ENCODE measurements at regions not wholly inside any gene's neighbourhood (a gene's known extent, or its start where the extent isn't known, plus 50 kb on each side); places are given as distances from the start of the nearest gene placed in this dataset.

GRCh38 chrX:118167361-118167760 lies 50.8 kb upstream of the KLHL13 start:
- DNase-seq (ENCODE audit: low spot score) = no peak

- no peak for DNase-seq (ENCODE audit: low spot score)
Observed at GRCh38 chrX:118171356-118171755, 54.7 kb upstream of the KLHL13 start.

- DNase-seq (ENCODE audit: low spot score) = no peak
Observed at GRCh38 chrX:118174516-118175098, 58.0 kb upstream of the KLHL13 start.

GRCh38 chrX:118177708-118178107 lies 61.1 kb upstream of the KLHL13 start:
- no peak for DNase-seq (ENCODE audit: low spot score)

GRCh38 chrX:118178450-118178849 lies 61.8 kb upstream of the KLHL13 start:
- no peak for DNase-seq (ENCODE audit: low spot score)

- no peak for DNase-seq (ENCODE audit: low spot score)
Observed at GRCh38 chrX:118179161-118179560, 62.6 kb upstream of the KLHL13 start.

- DNase-seq (ENCODE audit: low spot score) = no peak
Observed at GRCh38 chrX:118179718-118180117, 63.1 kb upstream of the KLHL13 start.

- no peak for DNase-seq (ENCODE audit: low spot score)
Observed at GRCh38 chrX:118181030-118181429, 64.4 kb upstream of the KLHL13 start.

- DNase-seq (ENCODE audit: low spot score) = no peak
Observed at GRCh38 chrX:118182025-118182424, 65.4 kb upstream of the KLHL13 start.

GRCh38 chrX:118182681-118183080 lies 66.1 kb upstream of the KLHL13 start:
- DNase-seq (ENCODE audit: low spot score) = no peak

GRCh38 chrX:118183606-118184005 lies 67.0 kb upstream of the KLHL13 start:
- no peak for DNase-seq (ENCODE audit: low spot score)

- no peak for DNase-seq (ENCODE audit: low spot score)
Observed at GRCh38 chrX:118187100-118187499, 70.5 kb upstream of the KLHL13 start.

- DNase-seq (ENCODE audit: low spot score) = no peak
Observed at GRCh38 chrX:118189000-118189399, 72.4 kb upstream of the KLHL13 start.

- no peak for DNase-seq (ENCODE audit: low spot score)
Observed at GRCh38 chrX:118189628-118190027, 73.0 kb upstream of the KLHL13 start.

- no peak for DNase-seq (ENCODE audit: low spot score)
Observed at GRCh38 chrX:118197730-118198129, 81.1 kb upstream of the KLHL13 start.

- no peak for DNase-seq (ENCODE audit: low spot score)
Observed at GRCh38 chrX:118198577-118198976, 82.0 kb upstream of the KLHL13 start.

GRCh38 chrX:118199997-118200396 lies 83.4 kb upstream of the KLHL13 start:
- DNase-seq (ENCODE audit: low spot score) = no peak

- no peak for DNase-seq (ENCODE audit: low spot score)
Observed at GRCh38 chrX:118205421-118206395, 89.1 kb upstream of the KLHL13 start.

- DNase-seq (ENCODE audit: low spot score) = no peak
Observed at GRCh38 chrX:118207831-118208453, 91.3 kb upstream of the KLHL13 start.

- DNase-seq (ENCODE audit: low spot score) = no peak
Observed at GRCh38 chrX:118208481-118208880, 91.9 kb upstream of the KLHL13 start.

GRCh38 chrX:118211891-118212816 lies 95.5 kb upstream of the KLHL13 start:
- no peak for DNase-seq (ENCODE audit: low spot score)

- DNase-seq (ENCODE audit: low spot score) = no peak
Observed at GRCh38 chrX:118212817-118213183, 96.2 kb upstream of the KLHL13 start.

Data from hematopoietic multipotent progenitor cell treated with erythropoietin and hydrocortisone succinate and interleukin-3 and kit ligand, for 17 days (in vitro differentiated cells).